ENCODE measurements at regions not wholly inside any gene's neighbourhood (a gene's known extent, or its start where the extent isn't known, plus 50 kb on each side); places are given as distances from the start of the nearest gene placed in this dataset.

- no peak overlapping the region for H3K4me2 ChIP-seq
- H3K27me3 Mint-ChIP-seq (ENCODE audit: insufficient read depth, low read depth, poor library complexity) = no peaks in the 10 kb centered on the region
- no peaks in the 10 kb centered on the region for H3K27me3 ChIP-seq (ENCODE audit: insufficient read depth)
- H3K9me3 Mint-ChIP-seq = peaks cover 28% of the 10 kb centered on the region
- peak; percentile 11 for DNase-seq (ENCODE audit: low spot score)
- no peak overlapping the region for H3K4me3 Mint-ChIP-seq
- ATAC-seq = peak; percentile 45; the same call in 2 of the 3 replicates
- H3K27ac Mint-ChIP-seq = no peak overlapping the region
- H3K36me3 Mint-ChIP-seq (ENCODE audit: low read depth) = peaks cover 19% of the 10 kb centered on the region; the same call in 2 of the 3 replicates
- H3K79me2 ChIP-seq (replicated peaks; ENCODE audit: insufficient read depth) = no peaks in the 10 kb centered on the region
- no peaks in the 10 kb centered on the region for H3K4me1 ChIP-seq (ENCODE audit: insufficient read depth)
- H3K27ac ChIP-seq (ENCODE audit: low read depth) = no peak overlapping the region
- TF ChIP-seq NANOG (IDR thresholded peaks at IDR 0.05; ENCODE audit: borderline replicate concordance) = no peak
- no peak for TF ChIP-seq CREB1 (CRISPR knock-in tag; IDR thresholded peaks at IDR 0.05; ENCODE audit: low read depth)
- H3K9me2 ChIP-seq (ENCODE audit: insufficient read depth) = peaks cover 11% of the 10 kb centered on the region
- no peaks in the 10 kb centered on the region for H3F3A ChIP-seq (replicated peaks; ENCODE audit: low read depth)
- H2AFZ ChIP-seq = no peak overlapping the region
- H3K4me3 ChIP-seq = no peak overlapping the region
- H4K20me1 ChIP-seq (replicated peaks; ENCODE audit: insufficient read depth) = no peaks in the 10 kb centered on the region
- no peaks in the 10 kb centered on the region for H3K36me3 ChIP-seq (ENCODE audit: insufficient read depth)
- H3K4me1 Mint-ChIP-seq = peaks cover 8% of the 10 kb centered on the region; the same call in 1 of the 3 replicates
These were observed 158.8 kb upstream of the GADL1 start for GRCh38 chr3:31053299-31053698.

- H3K36me3 Mint-ChIP-seq (ENCODE audit: low read depth) = peaks cover 23% of the 10 kb centered on the region; the same call in 2 of the 3 replicates
- H3K4me2 ChIP-seq = no peak overlapping the region
- peaks cover 8% of the 10 kb centered on the region; the same call in 1 of the 3 replicates for H3K4me1 Mint-ChIP-seq
- H3K27me3 ChIP-seq (ENCODE audit: insufficient read depth) = no peaks in the 10 kb centered on the region
- DNase-seq (ENCODE audit: low spot score) (peak; percentile 1), ATAC-seq (no peak)
- no peak overlapping the region for H3K4me3 Mint-ChIP-seq
- no peak overlapping the region for H3K4me3 ChIP-seq
- H3K9me3 Mint-ChIP-seq = peaks cover 33% of the 10 kb centered on the region
- TF ChIP-seq NANOG (IDR thresholded peaks at IDR 0.05; ENCODE audit: borderline replicate concordance) (no peak), JUNB (IDR thresholded peaks at IDR 0.05; ENCODE audit: unreplicated experiment) (no peak)
- peak overlapping the region; percentile 63; the same call in 1 of the 2 replicates for H2AFZ ChIP-seq
- H3K4me1 ChIP-seq (ENCODE audit: insufficient read depth) = no peaks in the 10 kb centered on the region
- H3K79me2 ChIP-seq (replicated peaks; ENCODE audit: insufficient read depth) = no peaks in the 10 kb centered on the region
- H4K20me1 ChIP-seq (replicated peaks; ENCODE audit: insufficient read depth) = no peaks in the 10 kb centered on the region
- no peaks in the 10 kb centered on the region for H3F3A ChIP-seq (replicated peaks; ENCODE audit: low read depth)
- H3K27ac Mint-ChIP-seq = no peak overlapping the region
- H3K27ac ChIP-seq (ENCODE audit: low read depth) = no peak overlapping the region
- peaks cover 11% of the 10 kb centered on the region for H3K9me2 ChIP-seq (ENCODE audit: insufficient read depth)
- H3K36me3 ChIP-seq (ENCODE audit: insufficient read depth) = no peaks in the 10 kb centered on the region
- H3K27me3 Mint-ChIP-seq (ENCODE audit: insufficient read depth, low read depth, poor library complexity) = no peaks in the 10 kb centered on the region
These were observed 159.6 kb upstream of the GADL1 start for GRCh38 chr3:31054032-31054431.

- TF ChIP-seq CREB1 (CRISPR knock-in tag; IDR thresholded peaks at IDR 0.05; ENCODE audit: low read depth) (no peak), ZNF331 (CRISPR knock-in tag; IDR thresholded peaks at IDR 0.05; ENCODE audit: low read depth) (no peak), EZH2phosphoT487 (IDR thresholded peaks at IDR 0.05; ENCODE audit: unreplicated experiment) (no peak), JUNB (IDR thresholded peaks at IDR 0.05; ENCODE audit: unreplicated experiment) (no peak), REST (IDR thresholded peaks at IDR 0.05; ENCODE audit: unreplicated experiment) (no peak), ZNF114 (CRISPR knock-in tag; IDR thresholded peaks at IDR 0.05) (no peak)
- Histone ChIP-seq H3K4me2 (no peak overlapping the region), H3K27ac (ENCODE audit: low read depth) (no peak overlapping the region), H3K4me3 (no peak overlapping the region), H3K36me3 (ENCODE audit: insufficient read depth) (no peaks in the 10 kb centered on the region), H4K20me1 (replicated peaks; ENCODE audit: insufficient read depth) (no peaks in the 10 kb centered on the region), H3F3A (replicated peaks; ENCODE audit: low read depth) (no peaks in the 10 kb centered on the region), H3K9me2 (ENCODE audit: insufficient read depth) (peaks cover 11% of the 10 kb centered on the region), H2AFZ (no peak overlapping the region), H3K4me1 (ENCODE audit: insufficient read depth) (no peaks in the 10 kb centered on the region; the same call in 1 of the 2 replicates), H3K79me2 (replicated peaks; ENCODE audit: insufficient read depth) (no peaks in the 10 kb centered on the region), H3K27me3 (ENCODE audit: insufficient read depth) (no peaks in the 10 kb centered on the region)
- no peak overlapping the region for H3K4me3 Mint-ChIP-seq
- DNase-seq (ENCODE audit: low spot score) = no peak
- H3K27me3 Mint-ChIP-seq (ENCODE audit: insufficient read depth, low read depth, poor library complexity) = no peaks in the 10 kb centered on the region
- H3K9me3 Mint-ChIP-seq = peaks cover 39% of the 10 kb centered on the region
- H3K36me3 Mint-ChIP-seq (ENCODE audit: low read depth) = peaks cover 28% of the 10 kb centered on the region; the same call in 2 of the 3 replicates
- H3K27ac Mint-ChIP-seq = no peak overlapping the region
- ATAC-seq = no peak
- peaks cover 12% of the 10 kb centered on the region; the same call in 2 of the 3 replicates for H3K4me1 Mint-ChIP-seq
These were observed 161.3 kb upstream of the GADL1 start for GRCh38 chr3:31055757-31056156.
